K562 (cell line): ENCODE measurements at regions not wholly inside any gene's neighbourhood (a gene's known extent, or its start where the extent isn't known, plus 50 kb on each side); places are given as distances from the start of the nearest gene placed in this dataset.

Experiments
- ARNT ChIP-seq, 2 experiments: fragments of 450-650 bp; IDR thresholded peaks; 2 replicates each; pipeline ENCODE4 v1.6.1; 2016; ENCODE audit warnings: mild to moderate bottlenecking in 1 of 2
- CEBPG ChIP-seq, 3 experiments: fragments of 200-800 bp in 1 of 3; sonication (Bioruptor generic) in 1 of 3; sonication (generic) in 1 of 3; formaldehyde crosslinking in 1 of 3; IDR thresholded peaks in 2 of 3; conservative IDR thresholded peaks in 1 of 3; 2 replicates each; pipeline versions ENCODE4 v1.6.1 to v1.8.0; 2016 to 2022; ENCODE audit warnings: missing compliant biosample characterization in 2 of 3, missing genetic modification characterization in 2 of 3, mild to moderate bottlenecking in 1 of 3, missing genetic modification reagents in 1 of 3
- DEAF1 ChIP-seq: fragments of 450-650 bp; formaldehyde crosslinking; IDR thresholded peaks from 2 replicates; pipeline ENCODE4 v1.4.0; 2020; ENCODE audit warnings: mild to moderate bottlenecking, moderate library complexity
- DLX4 ChIP-seq: fragments of 250-450 bp; sonication (Bioruptor Pico); IDR thresholded peaks from 2 replicates; pipeline ENCODE4 v1.6.1; 2021; ENCODE audit warnings: mild to moderate bottlenecking
- E2F5 ChIP-seq: sonication (generic); formaldehyde crosslinking; IDR thresholded peaks from 2 replicates; pipeline ENCODE4 v1.8.0; 2022; ENCODE audit warnings: mild to moderate bottlenecking, missing genetic modification reagents
- ESRRA ChIP-seq: fragments of 450-650 bp; IDR thresholded peaks from 2 replicates; pipeline ENCODE4 v1.6.1; 2014; ENCODE audit warnings: low read depth, mild to moderate bottlenecking, moderate library complexity, borderline replicate concordance
- ESRRB ChIP-seq: fragments of 250-450 bp; sonication (Bioruptor Pico); IDR thresholded peaks from 2 replicates; pipeline ENCODE4 v1.5.0; 2020; ENCODE audit warnings: mild to moderate bottlenecking, moderate library complexity, borderline replicate concordance
- FOXJ2 ChIP-seq: fragments of 200-800 bp; sonication (Bioruptor generic); IDR thresholded peaks from 2 replicates; pipeline ENCODE4 v1.6.1; 2016; ENCODE audit warnings: missing genetic modification characterization, missing compliant biosample characterization
- FOXP1 ChIP-seq: sonication (generic); formaldehyde crosslinking; IDR thresholded peaks from 2 replicates; pipeline ENCODE4 v1.8.0; 2022; ENCODE audit warnings: mild to moderate bottlenecking, missing genetic modification reagents
- GTF2E2 ChIP-seq: fragments of 200-800 bp; sonication (Bioruptor generic); IDR thresholded peaks from 2 replicates; pipeline ENCODE4 v1.6.1; 2016; ENCODE audit warnings: missing genetic modification characterization, missing compliant biosample characterization
- HMG20A ChIP-seq: fragments of 450-650 bp; formaldehyde crosslinking; conservative IDR thresholded peaks from 2 replicates; pipeline ENCODE4 v1.4.0; 2020; ENCODE audit warnings: mild to moderate bottlenecking, mixed read lengths
- HNRNPUL1 ChIP-seq: fragments of 200-400 bp; formaldehyde crosslinking; IDR thresholded peaks from 2 replicates; pipeline ENCODE4 v1.6.1; 2017; ENCODE audit warnings: low read length
- KAT8 ChIP-seq: fragments of 450-650 bp; IDR thresholded peaks from 2 replicates; pipeline ENCODE4 v1.6.1; 2016; ENCODE audit warnings: low read depth, mild to moderate bottlenecking
- MAX ChIP-seq: sonication (generic); formaldehyde crosslinking; IDR thresholded peaks from 2 replicates; pipeline ENCODE4 v1.9.0; 2022; ENCODE audit warnings: mild to moderate bottlenecking, missing genetic modification reagents
- MYBL2 ChIP-seq, 2 experiments: fragments of 450-650 bp in 1 of 2; sonication (generic) in 1 of 2; formaldehyde crosslinking in 1 of 2; IDR thresholded peaks; 2 replicates each; pipeline versions ENCODE4 v1.6.1 to v1.8.1; 2017 to 2022; ENCODE audit warnings: borderline replicate concordance in 1 of 2, inconsistent platforms in 1 of 2, low read depth in 1 of 2, mild to moderate bottlenecking in 1 of 2, missing genetic modification reagents in 1 of 2, moderate library complexity in 1 of 2
- TBP ChIP-seq: optimal IDR thresholded peaks from 2 replicates; pipeline ENCODE3; 2011; ENCODE audit warnings: low read depth, low read length, improper control_type of control experiment
- ZNF445 ChIP-seq: fragments of 250-450 bp; sonication (Bioruptor Pico); IDR thresholded peaks from 2 replicates; pipeline ENCODE4 v1.4.0; 2020; ENCODE audit warnings: low read depth, mild to moderate bottlenecking, moderate library complexity
- ZNF511 ChIP-seq: sonication (generic); formaldehyde crosslinking; IDR thresholded peaks from 2 replicates; pipeline ENCODE4 v1.8.0; 2022; ENCODE audit warnings: mild to moderate bottlenecking, missing genetic modification reagents
- ZNF561 ChIP-seq: fragments of 450-650 bp; formaldehyde crosslinking; conservative IDR thresholded peaks from 2 replicates; pipeline ENCODE4 v1.4.0; 2020; ENCODE audit warnings: mild to moderate bottlenecking, moderate library complexity
- ZNF592 ChIP-seq: fragments of 450-650 bp; IDR thresholded peaks from 2 replicates; pipeline ENCODE4 v1.6.1; 2017; ENCODE audit warnings: antibody characterized with exemption, mild to moderate bottlenecking
- ZNF695 ChIP-seq: fragments of 450-650 bp; formaldehyde crosslinking; IDR thresholded peaks from 2 replicates; pipeline ENCODE4 v1.4.0; 2020; ENCODE audit warnings: mild to moderate bottlenecking, moderate library complexity

- TF ChIP-seq DLX4 (CRISPR knock-in tag) (no peak), ZNF592 (no peak), FOXP1 (no peak), HNRNPUL1 (no peak), FOXJ2 (peak; percentile 75), ARNT (IDR thresholded peaks at IDR 0.05) (0 out of 4 replicates have a peak, but pooled peaks of 1 of the 2 experiments have one; percentile 43), ZNF511 (CRISPR knock-in tag) (no peak), HMG20A (CRISPR knock-in tag) (no peak), TBP (no peak), MAX (CRISPR knock-in tag) (no peak), MYBL2 (IDR thresholded peaks at IDR 0.05; ENCODE audit: low read depth) (no peak), MYBL2 (CRISPR knock-in tag; IDR thresholded peaks at IDR 0.05; ENCODE audit: borderline replicate concordance) (no peak), KAT8 (no peak), ZNF695 (CRISPR knock-in tag) (no peak), CEBPG (CRISPR knock-in tag; IDR thresholded peaks at IDR 0.05) (peak; percentile 48; the same call in 1 of the 2 replicates), CEBPG (tag; conservative IDR thresholded peaks at IDR 0.05 in 1 of 2, IDR thresholded peaks at IDR 0.05 in 1 of 2) (peak in 1 of 2 experiments; percentile 78; a peak in 2 of 4 replicates), ZNF561 (CRISPR knock-in tag) (no peak), GTF2E2 (tag) (no peak), DEAF1 (no peak), ESRRB (CRISPR knock-in tag) (no peak), E2F5 (no peak), ZNF445 (CRISPR knock-in tag) (no peak), ESRRA (peak; percentile 84; the same call in 1 of the 2 replicates)
Observed at GRCh38 chr1:87435484-87435883, 106.8 kb downstream of the LMO4 start (continued).
